ENCODE measurements at regions not wholly inside any gene's neighbourhood (a gene's known extent, or its start where the extent isn't known, plus 50 kb on each side); places are given as distances from the start of the nearest gene placed in this dataset.
A peak's percentile ranks its signal among the peaks of the same experiment; 100 is the strongest.

DNA sequence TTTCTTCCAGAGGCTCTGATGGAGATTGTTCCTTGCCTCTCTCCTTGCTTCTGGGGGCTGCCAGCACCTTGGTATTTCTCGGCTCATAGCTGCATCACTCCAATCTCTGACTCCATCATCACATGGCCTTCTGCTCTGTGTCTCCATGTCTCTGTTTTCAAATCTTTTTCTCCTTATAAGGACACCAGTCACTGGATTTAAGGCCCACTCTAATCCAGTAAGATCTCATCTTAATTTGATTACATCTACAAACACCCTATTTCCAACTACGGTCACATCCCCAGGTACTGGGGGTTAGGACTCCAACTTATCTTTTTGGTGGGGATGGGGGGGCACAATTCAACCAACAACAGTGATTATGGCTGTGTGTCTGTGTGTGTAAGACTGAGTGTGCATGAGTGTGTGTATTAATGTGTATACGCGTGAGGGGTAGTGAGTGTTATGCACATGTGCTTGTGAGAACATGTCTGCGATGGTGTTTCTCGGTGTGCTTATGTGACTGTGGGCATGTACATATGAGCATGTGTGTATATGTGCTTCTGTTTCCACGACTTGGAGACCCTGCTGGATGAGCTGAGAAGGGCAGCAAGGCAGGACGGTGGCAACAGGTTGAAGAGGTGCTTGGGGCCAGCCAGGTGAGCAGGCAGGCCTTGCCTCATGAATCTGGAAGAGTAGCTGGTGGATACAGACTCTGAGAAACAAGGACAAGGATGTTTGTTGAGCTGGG is 130.5 kb downstream of the MRPL14 start:
- Histone ChIP-seq H3K36me3 (ENCODE audit: control insufficient read depth, insufficient read depth, low read length) (no peaks in the 10 kb centered on the region; the same call in 2 of the 3 replicates), H3K27me3 (ENCODE audit: control insufficient read depth in 2 of 2, insufficient read depth in 2 of 2, low read length in 2 of 2) (no peaks in the 10 kb centered on the region), H3K79me2 (ENCODE audit: control insufficient read depth, insufficient read depth, low read length) (no peaks in the 10 kb centered on the region), H3K27ac (ENCODE audit: extremely low read depth, low read depth, low read length) (no peak overlapping the region), H3K9ac (ENCODE audit: insufficient read depth in 1 of 2, low read depth in 2 of 2, low read length in 2 of 2) (peak overlapping the region in 1 of 2 experiments; percentile 44; a peak in 1 of 4 replicates), H3K4me2 (ENCODE audit: insufficient read depth, low read length) (no peak overlapping the region), H3K9me3 (replicated peaks; ENCODE audit: control insufficient read depth, insufficient read depth, low read depth, low read length) (0 out of 2 replicates have a peak, but pooled peaks cover 3% of the 10 kb centered on the region), H3K4me1 (replicated peaks in 1 of 2; ENCODE audit: control insufficient read depth in 2 of 2, insufficient read depth in 2 of 2, low read length in 2 of 2) (peaks cover 27 to 30% of the 10 kb centered on the region in 2 experiments), H3K9me1 (ENCODE audit: control insufficient read depth, insufficient read depth, low read length) (peaks cover 3% of the 10 kb centered on the region), H3K4me3 (no peak overlapping the region), H2AFZ (ENCODE audit: low read depth, low read length) (no peak overlapping the region), H4K20me1 (replicated peaks; ENCODE audit: control insufficient read depth, insufficient read depth, low read length) (no peaks in the 10 kb centered on the region)
- POLR2A ChIA-PET: interaction anchor here (0.6 to 2.2 kb wide), 4 partner anchors 10 to 223 kb away, joined by 3 to 6 read pairs (median 4); no protein-coding TSS in a partner anchor
- no peak for ATAC-seq
- WGBS (ENCODE audit: insufficient coverage, low coverage, missing lambda C conversion rate): 62% methylated on average over 8 of the region's 8 CpGs
- DNase-seq (ENCODE audit: extremely low read depth in 1 of 4, low spot score in 3 of 4): no peak
- in situ Hi-C loops (cut with MboI) (no loop called here), intact Hi-C loops (cut with micrococcal nuclease) (no loop called here)
- BruUV-seq (replicated peaks): no TSS peak
- FAIRE-seq: no peak
- TF ChIP-seq, protein P1, sequence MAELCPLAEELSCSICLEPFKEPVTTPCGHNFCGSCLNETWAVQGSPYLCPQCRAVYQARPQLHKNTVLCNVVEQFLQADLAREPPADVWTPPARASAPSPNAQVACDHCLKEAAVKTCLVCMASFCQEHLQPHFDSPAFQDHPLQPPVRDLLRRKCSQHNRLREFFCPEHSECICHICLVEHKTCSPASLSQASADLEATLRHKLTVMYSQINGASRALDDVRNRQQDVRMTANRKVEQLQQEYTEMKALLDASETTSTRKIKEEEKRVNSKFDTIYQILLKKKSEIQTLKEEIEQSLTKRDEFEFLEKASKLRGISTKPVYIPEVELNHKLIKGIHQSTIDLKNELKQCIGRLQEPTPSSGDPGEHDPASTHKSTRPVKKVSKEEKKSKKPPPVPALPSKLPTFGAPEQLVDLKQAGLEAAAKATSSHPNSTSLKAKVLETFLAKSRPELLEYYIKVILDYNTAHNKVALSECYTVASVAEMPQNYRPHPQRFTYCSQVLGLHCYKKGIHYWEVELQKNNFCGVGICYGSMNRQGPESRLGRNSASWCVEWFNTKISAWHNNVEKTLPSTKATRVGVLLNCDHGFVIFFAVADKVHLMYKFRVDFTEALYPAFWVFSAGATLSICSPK (IDR thresholded peaks at IDR 0.05; ENCODE audit: borderline replicate concordance): no peak
- TF ChIP-seq ZEB2 (IDR thresholded peaks at IDR 0.05): no peak
- no peak for TF ChIP-seq HLTF (IDR thresholded peaks at IDR 0.05)
- no peak for TF ChIP-seq ZBTB17 (CRISPR knock-in tag; IDR thresholded peaks at IDR 0.05)
- TF ChIP-seq MAZ (CRISPR knock-in tag; conservative IDR thresholded peaks at IDR 0.05 in 1 of 2, IDR thresholded peaks at IDR 0.05 in 1 of 2): no peak
- no peak for TF ChIP-seq SREBF1 (IDR thresholded peaks at IDR 0.05; ENCODE audit: borderline replicate concordance, low read depth, low read length)
- no peak for TF ChIP-seq ZNF197 (CRISPR knock-in tag; IDR thresholded peaks at IDR 0.05; ENCODE audit: low read depth)
- TF ChIP-seq YY1 (IDR thresholded peaks at IDR 0.05; ENCODE audit: borderline replicate concordance in 1 of 3, control insufficient read depth in 1 of 3, extremely low read depth in 1 of 3, insufficient read depth in 3 of 3, insufficient read length in 1 of 3, insufficient replicate concordance in 2 of 3, low read depth in 1 of 3, low read length in 2 of 3): no peak
- TF ChIP-seq SAFB2 (IDR thresholded peaks at IDR 0.05; ENCODE audit: borderline replicate concordance, low read depth, low read length, severe bottlenecking): no peak
- TF ChIP-seq, protein P2, sequence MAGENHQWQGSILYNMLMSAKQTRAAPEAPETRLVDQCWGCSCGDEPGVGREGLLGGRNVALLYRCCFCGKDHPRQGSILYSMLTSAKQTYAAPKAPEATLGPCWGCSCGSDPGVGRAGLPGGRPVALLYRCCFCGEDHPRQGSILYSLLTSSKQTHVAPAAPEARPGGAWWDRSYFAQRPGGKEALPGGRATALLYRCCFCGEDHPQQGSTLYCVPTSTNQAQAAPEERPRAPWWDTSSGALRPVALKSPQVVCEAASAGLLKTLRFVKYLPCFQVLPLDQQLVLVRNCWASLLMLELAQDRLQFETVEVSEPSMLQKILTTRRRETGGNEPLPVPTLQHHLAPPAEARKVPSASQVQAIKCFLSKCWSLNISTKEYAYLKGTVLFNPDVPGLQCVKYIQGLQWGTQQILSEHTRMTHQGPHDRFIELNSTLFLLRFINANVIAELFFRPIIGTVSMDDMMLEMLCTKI (IDR thresholded peaks at IDR 0.05; ENCODE audit: partially characterized antibody): no peak
- TF ChIP-seq NR4A1 (CRISPR knock-in tag; IDR thresholded peaks at IDR 0.05): no peak
- TF ChIP-seq NR4A1 (tag; IDR thresholded peaks at IDR 0.05): no peak
- no peak for TF ChIP-seq TRIM24 (IDR thresholded peaks at IDR 0.05)
- CTCF ChIA-PET (ENCODE audit: low intra/inter-chr PET ratio): no interaction called here

All from K562 (cell line).